Renal cortex interstitium (tissue), 11 donors: ENCODE measurements at regions not wholly inside any gene's neighbourhood (a gene's known extent, or its start where the extent isn't known, plus 50 kb on each side); places are given as distances from the start of the nearest gene placed in this dataset.

Source experiments
- DNase-seq, 11 donors: peaks; one replicate each; pipeline ENCODE4 v3.0.0-alpha.2; 2013; ENCODE audit warnings: low read depth in 9 of 11, low spot score in 4 of 11; ENCODE audit errors: extremely low read depth in 1 of 11

- DNase-seq = no peak
Observed at GRCh38 chr3:104614564-104614963, 752.1 kb upstream of the ALCAM start.

GRCh38 chr3:104628185-104628789, 738.4 kb upstream of the ALCAM start:
- peak in 7 of 11 donors; percentile 2 to 22 (median 9) for DNase-seq

- DNase-seq = no peak
Observed at GRCh38 chr3:104629038-104629437, 737.7 kb upstream of the ALCAM start.

- DNase-seq = no peak
Observed at GRCh38 chr3:104631254-104631653, 735.5 kb upstream of the ALCAM start.

- DNase-seq = no peak
Observed at GRCh38 chr3:104632521-104632920, 734.2 kb upstream of the ALCAM start.

GRCh38 chr3:104632947-104633346, 733.8 kb upstream of the ALCAM start:
- DNase-seq = no peak

GRCh38 chr3:104635872-104636580, 730.7 kb upstream of the ALCAM start:
- DNase-seq = no peak

GRCh38 chr3:104642827-104643226, 723.9 kb upstream of the ALCAM start:
- DNase-seq = peak in 7 of 11 donors; percentile 3 to 14 (median 9)

- DNase-seq = no peak
Observed at GRCh38 chr3:104646196-104646595, 720.5 kb upstream of the ALCAM start.

GRCh38 chr3:104648823-104649222, 717.9 kb upstream of the ALCAM start:
- DNase-seq = no peak

- DNase-seq = no peak
Observed at GRCh38 chr3:104669083-104669482, 697.6 kb upstream of the ALCAM start.

- DNase-seq = no peak
Observed at GRCh38 chr3:104672331-104672730, 694.4 kb upstream of the ALCAM start.

GRCh38 chr3:104673981-104674380, 692.7 kb upstream of the ALCAM start:
- no peak for DNase-seq

GRCh38 chr3:104676241-104676640, 690.5 kb upstream of the ALCAM start:
- no peak for DNase-seq

- no peak for DNase-seq
Observed at GRCh38 chr3:104677932-104678331, 688.8 kb upstream of the ALCAM start.

- no peak for DNase-seq
Observed at GRCh38 chr3:104685492-104685891, 681.2 kb upstream of the ALCAM start.

GRCh38 chr3:104687362-104687761, 679.3 kb upstream of the ALCAM start:
- DNase-seq = no peak

- DNase-seq = no peak
Observed at GRCh38 chr3:104696470-104696869, 670.2 kb upstream of the ALCAM start.

GRCh38 chr3:104711406-104711805, 655.3 kb upstream of the ALCAM start:
- DNase-seq = no peak

GRCh38 chr3:104715972-104716371, 650.7 kb upstream of the ALCAM start:
- no peak for DNase-seq

- no peak for DNase-seq
Observed at GRCh38 chr3:104717828-104718196, 648.9 kb upstream of the ALCAM start.
